DMS79 (cell line): ENCODE measurements at regions not wholly inside any gene's neighbourhood (a gene's known extent, or its start where the extent isn't known, plus 50 kb on each side); places are given as distances from the start of the nearest gene placed in this dataset.
"Not testable (repeated sequence)": the region's sequence is repeated elsewhere in the genome, so short reads cannot be mapped to it uniquely, and the experiment has no call there.

Experiments used
- DNase-seq: peaks from one replicate; lab custom pipeline; 2025; lab: John Stamatoyannopoulos, UW

- DNase-seq = no peak
Observed at GRCh38 chr6:103153016-103153415, 1706.7 kb downstream of the HACE1 start.

- DNase-seq = no peak
Observed at GRCh38 chr6:103142902-103143301, 1716.8 kb downstream of the HACE1 start.

- no peak for DNase-seq
Observed at GRCh38 chr6:103140308-103141027, 1719.3 kb downstream of the HACE1 start.

- no peak for DNase-seq
Observed at GRCh38 chr6:103139377-103139776, 1720.3 kb downstream of the HACE1 start.

GRCh38 chr6:103124471-103124870 lies 1731.0 kb downstream of the GRIK2 start:
- DNase-seq = no peak

GRCh38 chr6:103122766-103123601 lies 1729.5 kb downstream of the GRIK2 start:
- no peak for DNase-seq

GRCh38 chr6:103119056-103119455 lies 1725.5 kb downstream of the GRIK2 start:
- no peak for DNase-seq

- no peak for DNase-seq
Observed at GRCh38 chr6:103114582-103114981, 1721.1 kb downstream of the GRIK2 start.

GRCh38 chr6:103113416-103113815 lies 1719.9 kb downstream of the GRIK2 start:
- no peak for DNase-seq

GRCh38 chr6:103107985-103108384 lies 1714.5 kb downstream of the GRIK2 start:
- no peak for DNase-seq

- no peak for DNase-seq
Observed at GRCh38 chr6:103105686-103106085, 1712.2 kb downstream of the GRIK2 start.

GRCh38 chr6:103101267-103101666 lies 1707.8 kb downstream of the GRIK2 start:
- no peak for DNase-seq

- DNase-seq = not testable (repeated sequence)
Observed at GRCh38 chr6:103092414-103092813, 1698.9 kb downstream of the GRIK2 start.

GRCh38 chr6:103085801-103086200 lies 1692.3 kb downstream of the GRIK2 start:
- no peak for DNase-seq

GRCh38 chr6:103081876-103082630 lies 1688.5 kb downstream of the GRIK2 start:
- no peak for DNase-seq

- no peak for DNase-seq
Observed at GRCh38 chr6:103081126-103081525, 1687.6 kb downstream of the GRIK2 start.

- no peak for DNase-seq
Observed at GRCh38 chr6:103080497-103080896, 1687.0 kb downstream of the GRIK2 start.

GRCh38 chr6:103079867-103080266 lies 1686.4 kb downstream of the GRIK2 start:
- DNase-seq = no peak

- DNase-seq = no peak
Observed at GRCh38 chr6:103062136-103062535, 1668.6 kb downstream of the GRIK2 start.

GRCh38 chr6:103047567-103047966 lies 1654.1 kb downstream of the GRIK2 start:
- DNase-seq = no peak

GRCh38 chr6:103042336-103042735 lies 1648.8 kb downstream of the GRIK2 start:
- no peak for DNase-seq

- DNase-seq = no peak
Observed at GRCh38 chr6:103036846-103037245, 1643.3 kb downstream of the GRIK2 start.
